ENCODE measurements at regions not wholly inside any gene's neighbourhood (a gene's known extent, or its start where the extent isn't known, plus 50 kb on each side); places are given as distances from the start of the nearest gene placed in this dataset.

DNA sequence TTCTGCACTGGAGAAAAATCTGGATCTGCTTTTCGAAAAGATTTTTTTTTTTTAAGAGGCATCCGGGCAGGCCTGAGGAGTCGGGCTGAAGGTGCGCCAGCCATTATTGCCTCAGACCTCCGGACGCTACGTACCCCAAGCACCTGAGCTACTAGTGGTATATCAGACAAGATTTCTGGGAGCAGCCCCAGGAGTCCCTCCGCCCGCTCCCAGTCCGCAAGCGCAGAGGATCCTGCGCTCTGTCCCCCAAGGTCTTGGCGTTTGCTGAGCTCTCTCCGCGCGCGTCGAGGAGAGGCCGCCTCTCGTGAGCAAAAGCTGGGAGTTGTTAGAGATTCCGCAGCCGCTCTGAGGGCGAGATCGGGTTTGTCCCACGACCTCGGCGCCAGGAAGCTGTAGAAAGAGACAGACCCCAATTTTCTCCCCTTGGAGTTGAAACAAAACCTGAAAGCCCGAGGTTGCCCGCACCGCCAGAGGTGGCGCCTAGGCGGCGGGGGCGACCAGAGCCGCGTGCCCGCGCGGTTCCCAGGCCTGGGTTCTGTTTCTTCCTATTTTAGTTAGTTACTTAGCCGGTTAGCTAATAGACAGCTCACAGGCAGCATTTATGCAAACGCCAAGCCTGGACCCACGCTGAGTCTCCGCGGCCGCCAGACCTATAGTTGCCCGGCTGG, 72.5 kb upstream of the POLG start:
- Histone ChIP-seq H3K4me1 (ENCODE audit: low read depth) (peaks cover 8% of the 10 kb centered on the region), H3K36me3 (ENCODE audit: low read depth) (no peaks in the 10 kb centered on the region), H3K9me3 (no peaks in the 10 kb centered on the region), H3K4me3 (no peak overlapping the region)
- DNase-seq (no peak), ATAC-seq (no peak)
- intact Hi-C loops (cut with DNase I, micrococcal nuclease), result no loop called here
- TF ChIP-seq, protein P1, sequence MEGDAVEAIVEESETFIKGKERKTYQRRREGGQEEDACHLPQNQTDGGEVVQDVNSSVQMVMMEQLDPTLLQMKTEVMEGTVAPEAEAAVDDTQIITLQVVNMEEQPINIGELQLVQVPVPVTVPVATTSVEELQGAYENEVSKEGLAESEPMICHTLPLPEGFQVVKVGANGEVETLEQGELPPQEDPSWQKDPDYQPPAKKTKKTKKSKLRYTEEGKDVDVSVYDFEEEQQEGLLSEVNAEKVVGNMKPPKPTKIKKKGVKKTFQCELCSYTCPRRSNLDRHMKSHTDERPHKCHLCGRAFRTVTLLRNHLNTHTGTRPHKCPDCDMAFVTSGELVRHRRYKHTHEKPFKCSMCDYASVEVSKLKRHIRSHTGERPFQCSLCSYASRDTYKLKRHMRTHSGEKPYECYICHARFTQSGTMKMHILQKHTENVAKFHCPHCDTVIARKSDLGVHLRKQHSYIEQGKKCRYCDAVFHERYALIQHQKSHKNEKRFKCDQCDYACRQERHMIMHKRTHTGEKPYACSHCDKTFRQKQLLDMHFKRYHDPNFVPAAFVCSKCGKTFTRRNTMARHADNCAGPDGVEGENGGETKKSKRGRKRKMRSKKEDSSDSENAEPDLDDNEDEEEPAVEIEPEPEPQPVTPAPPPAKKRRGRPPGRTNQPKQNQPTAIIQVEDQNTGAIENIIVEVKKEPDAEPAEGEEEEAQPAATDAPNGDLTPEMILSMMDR (IDR thresholded peaks at IDR 0.05), result no peak

DNA sequence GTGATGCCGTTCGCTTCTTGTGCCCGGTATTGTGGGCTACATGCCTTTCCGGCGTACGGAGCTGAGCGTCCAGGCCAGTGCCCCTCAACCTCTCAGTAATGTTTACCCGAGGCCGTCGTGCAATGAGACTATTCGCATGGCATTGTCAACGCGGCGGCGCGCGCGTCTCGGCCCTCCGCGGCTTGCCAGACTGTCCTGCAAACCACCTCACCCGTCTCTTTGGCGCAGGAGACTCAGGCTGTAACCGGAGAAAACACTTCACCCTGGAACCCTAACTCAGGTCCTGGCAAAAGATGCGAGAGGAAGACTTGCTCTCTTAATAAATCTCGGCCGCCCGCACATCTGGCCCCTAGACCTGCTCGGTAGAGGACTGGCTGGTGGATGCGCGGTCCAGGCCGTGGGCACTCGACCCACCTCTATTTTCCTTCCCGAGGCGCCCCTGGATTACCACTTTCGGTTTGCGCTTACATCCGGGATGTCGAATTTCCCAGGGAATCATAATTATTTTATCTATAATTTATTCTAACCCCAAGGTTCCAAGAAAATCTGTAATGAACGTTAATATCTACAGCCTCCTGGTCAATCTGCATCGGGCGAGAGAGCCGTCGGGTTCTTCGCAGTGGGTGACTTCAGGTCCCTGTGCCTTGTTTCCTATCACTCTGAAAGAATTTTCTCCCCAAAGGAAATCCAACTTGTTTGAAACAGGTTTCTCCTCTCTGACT, 71.8 kb upstream of the POLG start:
- no peaks in the 10 kb centered on the region for H3K9me3 ChIP-seq
- TF ChIP-seq, protein P1 (IDR thresholded peaks at IDR 0.05), result no peak
- ATAC-seq, result no peak
- H3K4me3 ChIP-seq, result no peak overlapping the region
- intact Hi-C loops (cut with DNase I, micrococcal nuclease), result no loop called here
- no peaks in the 10 kb centered on the region for H3K36me3 ChIP-seq (ENCODE audit: low read depth)
- no peak for DNase-seq
- peaks cover 8% of the 10 kb centered on the region for H3K4me1 ChIP-seq (ENCODE audit: low read depth)

DNA sequence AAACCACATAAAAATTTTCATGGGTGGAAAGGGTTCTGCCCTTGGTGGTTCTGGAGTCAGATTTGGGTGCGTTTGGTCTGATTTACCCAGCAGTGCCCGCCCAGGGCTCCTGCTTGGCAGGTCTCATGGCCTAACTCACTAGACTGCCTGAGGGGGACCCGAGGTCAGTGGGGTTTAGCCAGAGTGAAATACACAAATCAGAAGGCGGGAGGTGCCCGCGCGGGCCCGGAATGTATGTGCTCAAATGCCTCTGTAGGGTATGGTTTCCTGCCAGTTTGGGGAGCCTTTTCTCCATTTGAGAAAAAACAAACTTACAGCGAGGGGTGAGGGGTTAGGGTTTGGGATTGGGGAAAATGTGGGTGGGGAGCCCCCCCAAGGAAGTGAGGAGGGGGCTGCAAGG, 70.9 kb upstream of the POLG start:
- no peak for DNase-seq
- Histone ChIP-seq H3K4me1 (ENCODE audit: low read depth) (peaks cover 8% of the 10 kb centered on the region), H3K4me3 (no peak overlapping the region), H3K9me3 (no peaks in the 10 kb centered on the region), H3K36me3 (ENCODE audit: low read depth) (no peaks in the 10 kb centered on the region)
- TF ChIP-seq, protein P1 (IDR thresholded peaks at IDR 0.05), result no peak
- no peak for ATAC-seq
- intact Hi-C loops (cut with DNase I, micrococcal nuclease), result no loop called here

DNA sequence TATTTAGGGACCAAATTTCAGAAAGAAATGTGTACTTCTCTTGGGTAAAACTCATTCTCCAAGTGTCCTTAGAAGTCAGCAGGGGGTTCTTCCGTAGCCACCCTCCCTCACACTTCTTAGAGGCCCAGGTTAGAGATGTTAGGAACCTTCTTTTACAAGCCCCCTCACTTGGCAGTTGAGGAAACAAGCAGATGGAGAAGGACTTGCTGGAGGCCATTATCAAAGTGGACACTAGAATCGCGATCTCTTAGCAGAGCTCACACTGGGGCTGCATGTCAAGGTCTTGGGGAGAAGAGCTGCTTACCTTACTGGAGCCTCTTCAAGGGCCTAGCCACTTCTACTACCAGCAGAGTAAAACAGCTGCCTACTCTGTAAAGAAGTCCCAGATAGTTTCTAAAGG, 69.4 kb upstream of the POLG start:
- DNase-seq, result no peak
- intact Hi-C loops (cut with DNase I, micrococcal nuclease), result no loop called here
- Histone ChIP-seq H3K36me3 (ENCODE audit: low read depth) (no peaks in the 10 kb centered on the region), H3K9me3 (no peaks in the 10 kb centered on the region), H3K4me3 (no peak overlapping the region), H3K4me1 (ENCODE audit: low read depth) (peaks cover 19% of the 10 kb centered on the region)
- TF ChIP-seq, protein P1 (IDR thresholded peaks at IDR 0.05), result no peak
- ATAC-seq, result no peak

DNA sequence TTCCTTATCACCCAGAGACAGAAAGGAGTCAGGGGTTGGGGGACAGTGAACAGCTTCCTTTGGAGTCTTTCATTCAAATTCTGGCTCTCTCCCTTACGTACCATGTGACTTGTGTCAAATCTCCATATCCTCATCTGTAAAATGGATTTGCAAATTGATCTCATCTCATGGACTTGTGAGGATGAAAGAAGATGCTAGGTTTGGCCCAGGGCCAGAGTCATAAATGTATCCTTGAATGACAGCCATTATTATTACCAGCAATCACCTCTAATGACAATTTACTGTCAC, 67.8 kb upstream of the POLG start:
- ATAC-seq, result no peak
- H3K9me3 ChIP-seq, result no peaks in the 10 kb centered on the region
- TF ChIP-seq, protein P1 (IDR thresholded peaks at IDR 0.05), result no peak
- H3K36me3 ChIP-seq (ENCODE audit: low read depth), result no peaks in the 10 kb centered on the region
- no peak for DNase-seq
- intact Hi-C loops (cut with DNase I, micrococcal nuclease), result no loop called here
- H3K4me1 ChIP-seq (ENCODE audit: low read depth), result peaks cover 17% of the 10 kb centered on the region
- no peak overlapping the region for H3K4me3 ChIP-seq

Measured in mucosa of descending colon (tissue), 3 donors.